ENCODE measurements at regions not wholly inside any gene's neighbourhood (a gene's known extent, or its start where the extent isn't known, plus 50 kb on each side); places are given as distances from the start of the nearest gene placed in this dataset.

GRCh38 chr13:73822668-73823592 lies 311.3 kb downstream of the KLF12 start:
- Histone ChIP-seq H3K36me3 (no peaks in the 10 kb centered on the region), H3K27ac (no peak overlapping the region), H3K9me3 (no peaks in the 10 kb centered on the region), H3K27me3 (no peaks in the 10 kb centered on the region), H3K4me3 (no peak overlapping the region), H3K4me1 (no peaks in the 10 kb centered on the region)
- intact Hi-C loops (cut with DNase I) = no loop called here
- no peak for ATAC-seq
- no peak for TF ChIP-seq CTCF (IDR thresholded peaks at IDR 0.05)
- no peak for DNase-seq

GRCh38 chr13:73820688-73821087 lies 313.5 kb downstream of the KLF12 start:
- H3K4me3 ChIP-seq = no peak overlapping the region
- H3K27me3 ChIP-seq = no peaks in the 10 kb centered on the region
- H3K36me3 ChIP-seq = no peaks in the 10 kb centered on the region
- H3K4me1 ChIP-seq = no peaks in the 10 kb centered on the region
- intact Hi-C loops (cut with DNase I) = no loop called here
- no peak for TF ChIP-seq CTCF (IDR thresholded peaks at IDR 0.05)
- DNase-seq (no peak), ATAC-seq (no peak)
- H3K27ac ChIP-seq = no peak overlapping the region
- no peaks in the 10 kb centered on the region for H3K9me3 ChIP-seq

GRCh38 chr13:73820285-73820684 lies 313.9 kb downstream of the KLF12 start:
- DNase-seq (no peak), ATAC-seq (no peak)
- Histone ChIP-seq H3K4me3 (no peak overlapping the region), H3K9me3 (no peaks in the 10 kb centered on the region), H3K4me1 (no peaks in the 10 kb centered on the region), H3K36me3 (no peaks in the 10 kb centered on the region), H3K27ac (no peak overlapping the region), H3K27me3 (no peaks in the 10 kb centered on the region)
- intact Hi-C loops (cut with DNase I) = no loop called here
- no peak for TF ChIP-seq CTCF (IDR thresholded peaks at IDR 0.05)

- no peak for TF ChIP-seq CTCF (IDR thresholded peaks at IDR 0.05)
- intact Hi-C loops (cut with DNase I) = no loop called here
- no peak for DNase-seq
- no peak overlapping the region for H3K27ac ChIP-seq
- H3K4me3 ChIP-seq = no peak overlapping the region
- no peaks in the 10 kb centered on the region for H3K4me1 ChIP-seq
- H3K9me3 ChIP-seq = no peaks in the 10 kb centered on the region
- no peaks in the 10 kb centered on the region for H3K36me3 ChIP-seq
- no peaks in the 10 kb centered on the region for H3K27me3 ChIP-seq
- ATAC-seq = peak; percentile 43
These were observed 314.5 kb downstream of the KLF12 start for GRCh38 chr13:73819711-73820110.

GRCh38 chr13:73816702-73817101 lies 317.5 kb downstream of the KLF12 start:
- Histone ChIP-seq H3K4me1 (no peaks in the 10 kb centered on the region), H3K36me3 (no peaks in the 10 kb centered on the region), H3K4me3 (no peak overlapping the region), H3K9me3 (no peaks in the 10 kb centered on the region), H3K27ac (no peak overlapping the region), H3K27me3 (no peaks in the 10 kb centered on the region)
- intact Hi-C loops (cut with DNase I) = no loop called here
- DNase-seq (no peak), ATAC-seq (no peak)
- no peak for TF ChIP-seq CTCF (IDR thresholded peaks at IDR 0.05)

Data from upper lobe of right lung (tissue), 1 donor.